GM12891 (cell line): ENCODE measurements at regions not wholly inside any gene's neighbourhood (a gene's known extent, or its start where the extent isn't known, plus 50 kb on each side); places are given as distances from the start of the nearest gene placed in this dataset.

Experiments used
- POLR2A ChIP-seq: IDR thresholded peaks from 2 replicates; pipeline ENCODE4 v1.6.1; 2011; ENCODE audit warnings: low read depth, low read length, control low read depth
- SPI1 ChIP-seq: IDR thresholded peaks from 2 replicates; pipeline ENCODE4 v1.6.1; 2011; ENCODE audit warnings: low read depth, low read length, control low read depth
- TAF1 ChIP-seq: IDR thresholded peaks from 2 replicates; pipeline ENCODE4 v1.6.1; 2011; ENCODE audit warnings: low read depth, low read length, control low read depth

GRCh38 chr6:104595311-104595820 lies 264.4 kb downstream of the HACE1 start:
- no peak for TF ChIP-seq SPI1
- no peak for TF ChIP-seq TAF1
- no peak for TF ChIP-seq POLR2A
